Vagina (tissue), 2 donors: ENCODE measurements at regions not wholly inside any gene's neighbourhood (a gene's known extent, or its start where the extent isn't known, plus 50 kb on each side); places are given as distances from the start of the nearest gene placed in this dataset.

Source experiments
- DNase-seq, 2 donors: peaks; one replicate each; pipeline ENCODE4 v3.0.0-alpha.2; 2017; ENCODE audit errors: extremely low spot score in 2 of 2
- H3K27ac ChIP-seq: fragments of 200-600 bp; sonication (generic); one replicate; pipeline ENCODE4 v1.5.1; 2019
- H3K27me3 ChIP-seq: fragments of 200-600 bp; sonication (generic); one replicate; pipeline ENCODE4 v1.5.1; 2019
- H3K36me3 ChIP-seq, 2 donors: fragments of 200-600 bp; sonication (generic); one replicate each; pipeline ENCODE4 v1.5.1; 2017 to 2019
- H3K4me1 ChIP-seq: fragments of 200-600 bp; sonication (generic); one replicate; pipeline ENCODE4 v1.5.1; 2019
- H3K4me3 ChIP-seq, 2 donors: fragments of 200-600 bp; sonication (generic); 1 replicate in 1 of 2; 2 replicates in 1 of 2; pipeline ENCODE4 v1.5.1; 2016 to 2019
- H3K9me3 ChIP-seq: fragments of 200-600 bp; sonication (generic); one replicate; pipeline ENCODE4 v1.5.1; 2019
- POLR2A ChIP-seq, 2 donors: fragments of 450-650 bp; IDR thresholded peaks; one replicate each; pipeline ENCODE4 v1.6.1; 2017; ENCODE audit warnings: antibody characterized with exemption in 2 of 2, mild to moderate bottlenecking in 2 of 2, moderate library complexity in 2 of 2
- POLR2AphosphoS5 ChIP-seq, 2 donors: sonication (generic); formaldehyde crosslinking; IDR thresholded peaks; one replicate each; pipeline ENCODE4 v1.9.0; 2017; ENCODE audit warnings: antibody characterized with exemption in 2 of 2, mild to moderate bottlenecking in 2 of 2, low read depth in 1 of 2; ENCODE audit not compliant: insufficient read depth in 1 of 2
- intact Hi-C: fragments of 100-400 bp; cut with DNase I; formaldehyde crosslinking; loops from one replicate; pipeline ENCODE4 v1.15.1; 2023
- TF ChIP-seq, protein P1 (sequence below), 3 experiments: fragments of 450-650 bp in 2 of 3; fragments of 200-600 bp in 1 of 3; sonication (generic) in 1 of 3; IDR thresholded peaks; one replicate each; pipeline ENCODE4 v1.5.1; 2017 to 2019; ENCODE audit warnings: antibody characterized with exemption in 3 of 3, mild to moderate bottlenecking in 2 of 3, moderate library complexity in 2 of 3

DNA sequence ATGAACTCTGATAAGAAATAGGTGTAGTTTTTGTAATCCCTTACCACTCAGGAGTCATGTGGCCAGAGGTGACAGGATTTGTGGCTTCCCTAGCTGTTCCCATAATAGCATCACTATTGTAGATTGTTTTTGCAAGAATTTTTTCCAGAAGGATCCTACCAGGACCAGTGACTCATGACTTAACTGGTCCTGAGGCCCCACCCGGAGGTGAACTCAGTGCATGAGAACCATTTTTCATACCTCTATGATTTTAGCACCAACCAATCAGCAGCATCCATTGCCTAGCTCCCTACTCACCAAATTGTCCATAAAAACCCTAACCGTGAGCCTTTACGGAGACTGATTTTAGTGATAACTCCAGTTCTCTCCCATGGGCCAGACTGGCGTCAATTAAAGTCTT lies 484.8 kb downstream of the PSAT1 start:
- H3K27ac ChIP-seq = no peak overlapping the region
- H3K4me3 ChIP-seq = no peak overlapping the region
- no peak for DNase-seq
- H3K4me1 ChIP-seq = no peaks in the 10 kb centered on the region
- TF ChIP-seq POLR2A (IDR thresholded peaks at IDR 0.05) (no peak), POLR2AphosphoS5 (IDR thresholded peaks at IDR 0.05; ENCODE audit: insufficient read depth in 1 of 2, low read depth in 1 of 2) (no peak)
- TF ChIP-seq, protein P1, sequence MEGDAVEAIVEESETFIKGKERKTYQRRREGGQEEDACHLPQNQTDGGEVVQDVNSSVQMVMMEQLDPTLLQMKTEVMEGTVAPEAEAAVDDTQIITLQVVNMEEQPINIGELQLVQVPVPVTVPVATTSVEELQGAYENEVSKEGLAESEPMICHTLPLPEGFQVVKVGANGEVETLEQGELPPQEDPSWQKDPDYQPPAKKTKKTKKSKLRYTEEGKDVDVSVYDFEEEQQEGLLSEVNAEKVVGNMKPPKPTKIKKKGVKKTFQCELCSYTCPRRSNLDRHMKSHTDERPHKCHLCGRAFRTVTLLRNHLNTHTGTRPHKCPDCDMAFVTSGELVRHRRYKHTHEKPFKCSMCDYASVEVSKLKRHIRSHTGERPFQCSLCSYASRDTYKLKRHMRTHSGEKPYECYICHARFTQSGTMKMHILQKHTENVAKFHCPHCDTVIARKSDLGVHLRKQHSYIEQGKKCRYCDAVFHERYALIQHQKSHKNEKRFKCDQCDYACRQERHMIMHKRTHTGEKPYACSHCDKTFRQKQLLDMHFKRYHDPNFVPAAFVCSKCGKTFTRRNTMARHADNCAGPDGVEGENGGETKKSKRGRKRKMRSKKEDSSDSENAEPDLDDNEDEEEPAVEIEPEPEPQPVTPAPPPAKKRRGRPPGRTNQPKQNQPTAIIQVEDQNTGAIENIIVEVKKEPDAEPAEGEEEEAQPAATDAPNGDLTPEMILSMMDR (IDR thresholded peaks at IDR 0.05) = no peak
- intact Hi-C loops = no loop called here
- H3K27me3 ChIP-seq = no peaks in the 10 kb centered on the region
- no peaks in the 10 kb centered on the region for H3K36me3 ChIP-seq
- H3K9me3 ChIP-seq = no peaks in the 10 kb centered on the region

DNA sequence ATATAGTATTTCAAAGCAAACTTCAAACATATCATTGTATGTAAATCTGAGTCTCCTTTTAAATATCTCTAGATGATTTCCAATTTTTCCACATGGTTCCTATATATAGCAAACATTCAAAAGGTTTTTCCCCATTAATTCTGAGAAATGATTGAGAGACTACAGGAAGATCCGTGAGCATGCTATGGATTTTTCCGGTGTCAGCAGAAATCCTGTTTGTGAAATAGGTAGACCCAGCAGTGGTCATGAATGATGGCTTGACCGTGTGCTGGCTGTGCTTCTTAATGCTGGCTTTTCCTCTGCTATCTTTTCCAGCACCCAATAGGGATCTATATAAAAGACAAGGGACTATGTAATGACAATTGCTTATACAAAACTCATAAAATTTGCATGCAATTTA lies 485.3 kb downstream of the PSAT1 start:
- TF ChIP-seq, protein P1 (IDR thresholded peaks at IDR 0.05) = no peak
- no peak for TF ChIP-seq POLR2A (IDR thresholded peaks at IDR 0.05)
- no peak for TF ChIP-seq POLR2AphosphoS5 (IDR thresholded peaks at IDR 0.05; ENCODE audit: insufficient read depth in 1 of 2, low read depth in 1 of 2)

DNA sequence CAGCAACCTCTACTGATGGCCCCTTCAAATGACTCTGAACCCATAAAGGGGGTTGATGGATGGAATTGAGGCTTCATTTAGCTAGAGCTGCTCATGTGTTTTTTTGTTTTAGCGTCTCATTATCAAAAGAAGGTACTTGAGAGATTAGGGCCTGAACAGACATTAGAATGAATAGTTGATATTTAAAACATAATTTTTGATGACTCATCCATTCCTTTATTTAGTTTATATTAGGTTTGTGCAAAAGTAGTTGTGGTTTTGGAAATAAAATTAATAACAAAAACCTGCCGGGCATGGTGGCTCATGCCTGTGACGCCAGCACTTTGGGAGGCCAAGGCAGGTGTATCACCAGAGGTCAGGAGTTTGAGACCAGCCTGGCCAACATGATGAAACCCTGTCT lies 485.9 kb downstream of the PSAT1 start:
- intact Hi-C loops = no loop called here
- TF ChIP-seq, protein P1 (IDR thresholded peaks at IDR 0.05) = no peak
- TF ChIP-seq POLR2A (IDR thresholded peaks at IDR 0.05) = no peak
- TF ChIP-seq POLR2AphosphoS5 (IDR thresholded peaks at IDR 0.05; ENCODE audit: insufficient read depth in 1 of 2, low read depth in 1 of 2) = no peak
- Histone ChIP-seq H3K27me3 (no peaks in the 10 kb centered on the region), H3K4me3 (no peak overlapping the region), H3K36me3 (no peaks in the 10 kb centered on the region), H3K4me1 (no peaks in the 10 kb centered on the region), H3K9me3 (no peaks in the 10 kb centered on the region), H3K27ac (no peak overlapping the region)
- DNase-seq = no peak

More for the DNA sequence above, 485.3 kb downstream of the PSAT1 start:
- intact Hi-C loops = no loop called here
- Histone ChIP-seq H3K4me1 (no peaks in the 10 kb centered on the region), H3K27ac (no peak overlapping the region), H3K36me3 (no peaks in the 10 kb centered on the region), H3K27me3 (no peaks in the 10 kb centered on the region), H3K4me3 (no peak overlapping the region), H3K9me3 (no peaks in the 10 kb centered on the region)
- no peak for DNase-seq

DNA sequence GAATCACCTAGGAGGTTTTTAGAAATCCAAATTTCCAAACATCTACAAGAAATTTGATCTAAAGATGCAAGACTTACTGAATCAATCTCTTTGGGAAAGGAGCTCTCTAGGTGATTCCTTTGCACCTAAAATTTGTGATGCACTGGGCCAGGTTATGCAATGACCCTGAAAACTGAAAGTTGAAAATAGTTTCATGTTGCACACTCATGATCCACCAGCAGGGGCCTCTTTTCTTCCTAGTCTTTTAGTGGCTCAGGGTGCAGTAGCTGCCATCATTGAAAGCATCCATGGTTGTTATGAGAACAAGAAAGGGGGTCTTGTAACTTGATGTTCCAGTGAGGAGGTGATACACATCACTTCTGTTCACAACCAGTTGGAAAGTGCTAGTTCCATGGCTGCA lies 486.8 kb downstream of the PSAT1 start:
- no peaks in the 10 kb centered on the region for H3K9me3 ChIP-seq
- TF ChIP-seq POLR2A (IDR thresholded peaks at IDR 0.05) (no peak), POLR2AphosphoS5 (IDR thresholded peaks at IDR 0.05; ENCODE audit: insufficient read depth in 1 of 2, low read depth in 1 of 2) (no peak)
- TF ChIP-seq, protein P1 (IDR thresholded peaks at IDR 0.05) = no peak
- H3K4me1 ChIP-seq = no peaks in the 10 kb centered on the region
- no peaks in the 10 kb centered on the region for H3K36me3 ChIP-seq
- DNase-seq = no peak
- no peak overlapping the region for H3K4me3 ChIP-seq
- no peaks in the 10 kb centered on the region for H3K27me3 ChIP-seq
- H3K27ac ChIP-seq = no peak overlapping the region
- intact Hi-C loops = no loop called here

DNA sequence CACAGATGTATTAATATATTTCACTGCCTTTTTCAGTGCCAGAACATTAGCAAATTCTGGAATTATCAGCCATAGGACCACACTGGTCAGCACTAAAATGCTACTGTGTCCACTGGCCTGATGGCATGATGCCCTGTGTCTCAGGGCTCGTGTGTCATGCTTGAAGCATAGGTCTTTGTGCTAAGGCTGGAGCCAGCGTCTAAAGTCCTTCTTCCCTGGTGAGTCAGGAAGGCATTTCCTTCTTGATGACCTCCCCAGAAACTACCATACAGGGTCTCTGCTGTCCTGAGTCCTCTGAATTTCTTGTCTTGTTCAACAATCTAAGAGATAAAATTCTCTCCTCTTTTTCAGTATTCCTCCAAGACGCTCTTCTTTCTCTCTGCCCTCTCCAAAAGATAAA lies 489.9 kb downstream of the PSAT1 start:
- no peaks in the 10 kb centered on the region for H3K27me3 ChIP-seq
- DNase-seq = no peak
- H3K27ac ChIP-seq = no peak overlapping the region
- no peaks in the 10 kb centered on the region for H3K36me3 ChIP-seq
- no peak for TF ChIP-seq POLR2AphosphoS5 (IDR thresholded peaks at IDR 0.05; ENCODE audit: insufficient read depth in 1 of 2, low read depth in 1 of 2)
- TF ChIP-seq, protein P1 (IDR thresholded peaks at IDR 0.05) = no peak
- no peak for TF ChIP-seq POLR2A (IDR thresholded peaks at IDR 0.05)
- intact Hi-C loops = no loop called here
- H3K4me3 ChIP-seq = no peak overlapping the region
- H3K9me3 ChIP-seq = no peaks in the 10 kb centered on the region
- no peaks in the 10 kb centered on the region for H3K4me1 ChIP-seq
